DMS153 treated with DMSO at 0.1 percent for 48 hours (cell line): ENCODE measurements at regions not wholly inside any gene's neighbourhood (a gene's known extent, or its start where the extent isn't known, plus 50 kb on each side); places are given as distances from the start of the nearest gene placed in this dataset.

Source experiments
- DNase-seq: peaks from one replicate; lab custom pipeline; 2025; ENCODE audit not compliant: unreplicated experiment; lab: John Stamatoyannopoulos, UW

DNA sequence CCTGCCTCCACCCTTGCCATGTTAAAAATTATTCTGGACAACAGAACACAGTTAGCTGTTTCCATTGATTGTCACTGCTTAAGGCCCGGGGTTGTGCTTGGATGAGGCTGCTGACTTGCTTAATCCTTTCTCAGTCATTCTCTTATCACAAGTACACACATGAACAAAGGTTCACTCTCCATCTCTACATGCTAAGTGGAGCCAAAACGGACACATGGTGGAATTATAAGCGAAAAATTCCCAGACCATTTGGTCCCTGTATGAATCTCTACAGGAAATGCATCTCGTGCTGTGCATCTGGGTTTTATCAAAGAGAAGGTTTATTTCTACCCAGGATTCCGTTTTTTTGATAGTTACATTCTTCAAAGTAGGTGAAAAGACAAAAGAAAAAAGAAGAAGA, 177.5 kb upstream of the ETAA1 start:
- DNase-seq = no peak

GRCh38 chr2:67221266-67221665, 175.9 kb upstream of the ETAA1 start:
- no peak for DNase-seq

GRCh38 chr2:67225287-67225973, 171.7 kb upstream of the ETAA1 start:
- DNase-seq = no peak

- no peak for DNase-seq
Observed at GRCh38 chr2:67229706-67230105, 167.4 kb upstream of the ETAA1 start.

DNA sequence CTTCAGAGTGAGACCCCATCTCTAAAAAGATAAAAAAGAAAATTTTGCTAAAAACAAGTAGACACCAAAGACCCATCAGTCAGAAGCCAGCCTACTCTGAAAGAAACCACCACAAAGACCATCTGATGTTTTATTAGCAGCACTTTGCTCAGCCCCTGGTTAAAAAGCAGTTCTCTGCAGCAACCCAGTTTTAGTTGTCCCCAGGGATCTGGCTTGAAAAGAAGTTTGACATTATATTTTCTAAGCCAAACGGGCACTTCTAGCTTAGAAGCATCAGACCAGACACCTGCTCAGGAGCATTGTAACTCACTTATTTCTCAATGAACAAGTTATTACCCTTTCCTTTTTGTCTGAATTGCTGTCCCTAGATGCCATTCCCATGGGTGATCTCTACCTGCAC, 164.2 kb upstream of the ETAA1 start:
- DNase-seq = no peak

DNA sequence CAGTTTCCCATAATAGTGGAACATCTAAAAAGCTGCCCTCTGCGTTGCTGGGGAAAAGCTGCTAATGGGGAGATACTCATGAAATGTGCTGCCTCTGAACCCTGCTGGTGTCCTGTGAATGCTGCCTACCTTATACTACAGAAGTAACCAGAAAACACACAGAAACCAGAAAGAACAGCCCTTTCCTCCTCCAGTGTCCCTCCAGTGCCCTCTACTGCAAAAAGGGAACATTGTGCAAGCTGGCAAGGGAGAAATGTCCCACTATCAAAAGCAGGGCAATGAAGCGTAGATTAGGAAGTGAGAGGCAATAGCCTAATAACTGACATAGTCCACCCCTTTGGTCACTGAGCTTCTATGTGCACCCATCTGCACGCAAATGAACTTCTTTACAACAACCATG, 162.7 kb upstream of the ETAA1 start:
- no peak for DNase-seq

DNA sequence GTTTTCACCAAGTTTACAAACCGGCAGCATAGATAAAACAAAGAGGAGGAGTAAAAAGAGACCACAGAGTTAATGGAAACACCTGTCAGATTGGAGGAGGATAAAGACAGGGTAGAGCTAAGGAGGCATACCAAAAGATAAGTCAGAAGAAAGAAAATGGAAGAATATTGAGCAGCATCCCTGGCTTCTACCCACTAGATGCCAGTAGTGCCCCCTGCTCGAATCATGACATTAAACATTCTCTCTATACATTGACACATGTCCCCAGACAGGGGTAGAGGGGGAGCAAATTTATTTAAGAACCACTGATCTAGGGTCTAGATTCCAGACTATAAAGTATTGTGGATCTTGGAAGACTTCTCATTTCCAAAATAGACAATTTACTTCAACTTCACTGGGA, 159.8 kb upstream of the ETAA1 start:
- DNase-seq = no peak

DNA sequence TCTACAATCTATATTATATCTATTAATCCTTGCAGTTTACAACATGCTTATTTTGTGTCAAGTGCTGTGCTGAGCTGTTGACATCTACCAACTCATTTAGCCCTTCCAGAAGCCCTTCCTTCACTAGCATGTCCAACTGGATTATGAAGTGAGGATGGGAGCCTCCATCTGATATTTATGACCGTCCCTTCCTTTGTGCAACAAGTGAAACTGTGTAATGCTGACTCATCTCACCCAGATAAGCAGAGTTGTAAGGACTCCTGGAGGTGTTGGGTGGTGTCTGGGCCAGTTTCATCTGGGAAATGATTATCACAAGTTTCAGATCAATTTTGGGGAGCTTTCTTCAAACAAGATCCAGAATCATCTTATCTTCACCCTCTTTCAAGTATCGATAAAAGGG, 156.6 kb upstream of the ETAA1 start:
- no peak for DNase-seq

DNA sequence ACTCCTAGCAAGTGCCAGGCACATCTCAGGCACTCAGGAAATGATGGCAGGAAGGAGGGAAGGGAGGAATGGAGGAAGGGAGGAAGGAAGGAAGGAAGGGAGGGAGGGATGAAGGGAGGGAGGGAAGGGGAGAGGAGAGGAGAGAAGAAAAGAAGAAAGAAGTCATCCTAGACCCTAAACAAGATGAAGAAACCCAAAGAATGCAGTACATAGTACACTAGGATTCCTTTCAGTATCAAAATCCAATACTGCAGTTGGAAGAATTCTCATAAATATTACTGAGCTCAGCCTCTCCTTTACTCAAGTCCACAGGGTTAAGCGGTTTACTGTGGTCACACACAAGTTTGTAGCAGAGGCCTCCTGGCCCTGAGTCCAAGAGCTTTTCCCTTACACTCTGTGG, 155.7 kb upstream of the ETAA1 start:
- no peak for DNase-seq

DNA sequence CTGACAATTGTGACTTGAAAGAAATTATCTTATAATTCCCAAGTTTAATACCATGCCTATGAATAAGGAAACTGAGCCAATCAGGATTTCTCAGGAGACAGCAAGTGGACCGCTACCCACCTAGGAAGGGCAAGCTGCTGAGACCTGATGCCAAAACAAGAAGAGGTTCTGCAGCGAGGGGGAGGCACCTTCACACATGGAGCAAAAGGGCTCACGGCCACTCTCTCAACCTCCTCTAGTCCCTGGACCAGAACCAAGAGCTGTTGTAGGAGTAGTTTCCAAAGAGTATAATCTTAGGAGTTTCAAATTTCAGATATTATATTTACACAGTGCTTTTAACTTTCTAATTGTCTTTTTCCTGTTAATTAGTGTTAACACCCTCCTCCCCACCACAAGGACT, 154.7 kb upstream of the ETAA1 start:
- DNase-seq = no peak

DNA sequence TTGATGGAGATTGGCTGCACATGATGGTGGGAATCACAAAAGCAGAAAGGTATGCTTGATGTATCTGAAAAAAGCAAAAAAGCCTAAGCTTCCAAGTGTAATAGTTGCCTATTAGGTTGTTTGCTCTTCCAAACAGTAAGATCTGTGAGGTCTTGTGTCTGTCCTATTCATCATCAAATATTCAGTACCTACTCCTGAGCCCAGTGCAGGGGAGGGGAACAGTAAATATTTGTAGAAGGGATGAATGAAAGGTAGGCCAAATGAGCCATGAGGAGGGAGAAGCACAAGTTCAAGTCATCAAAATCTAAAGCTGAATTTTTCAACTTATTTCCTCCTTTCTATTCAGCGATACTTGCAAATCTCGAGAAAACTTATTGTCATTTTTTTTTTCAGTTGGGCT, 153.2 kb upstream of the ETAA1 start:
- no peak for DNase-seq

- DNase-seq = no peak
Observed at GRCh38 chr2:67246791-67247190, 150.3 kb upstream of the ETAA1 start.

DNA sequence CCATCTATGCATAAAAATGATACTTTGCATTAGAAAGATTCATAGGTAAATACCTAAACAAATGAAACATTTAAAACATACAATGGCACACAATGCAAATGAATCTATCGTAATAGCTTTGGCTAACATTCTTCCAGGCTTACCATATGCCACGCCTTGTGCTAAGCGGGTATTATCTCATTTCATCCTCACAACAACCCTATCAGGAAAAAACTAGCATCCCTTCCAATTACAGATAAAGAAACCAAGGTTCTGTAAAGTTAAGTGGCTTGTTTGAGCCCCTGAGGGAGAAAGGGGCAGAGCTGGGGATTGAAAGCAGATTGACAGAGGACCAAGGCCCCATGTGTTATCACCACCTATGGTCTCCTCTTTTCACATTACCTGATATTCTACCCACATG, 145.4 kb upstream of the ETAA1 start:
- no peak for DNase-seq

- peak; percentile 60 for DNase-seq
Observed at GRCh38 chr2:67255933-67256615, 141.1 kb upstream of the ETAA1 start.

GRCh38 chr2:67256892-67257291, 140.2 kb upstream of the ETAA1 start:
- no peak for DNase-seq

- DNase-seq = no peak
Observed at GRCh38 chr2:67258122-67258521, 139.0 kb upstream of the ETAA1 start.

DNA sequence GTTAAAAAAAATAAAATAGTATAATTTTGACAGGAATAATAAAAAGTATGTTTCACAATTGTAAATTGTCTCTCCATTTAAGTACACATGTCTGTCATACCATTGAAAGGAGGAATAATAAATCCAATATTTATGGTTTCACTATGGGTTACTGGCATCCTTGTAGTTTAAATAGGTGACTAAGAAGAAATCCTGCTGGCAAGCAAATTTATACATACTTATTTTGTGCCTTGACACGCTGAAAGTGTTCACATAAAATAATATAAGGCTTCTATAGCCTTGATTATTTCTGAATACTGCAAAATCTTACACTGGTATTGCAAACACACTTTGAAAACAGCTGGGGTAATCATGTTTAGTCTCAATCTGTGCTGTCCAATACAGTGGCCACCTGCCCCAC, 138.3 kb upstream of the ETAA1 start:
- DNase-seq = no peak

GRCh38 chr2:67259556-67260342, 137.4 kb upstream of the ETAA1 start:
- peak; percentile 28 for DNase-seq

DNA sequence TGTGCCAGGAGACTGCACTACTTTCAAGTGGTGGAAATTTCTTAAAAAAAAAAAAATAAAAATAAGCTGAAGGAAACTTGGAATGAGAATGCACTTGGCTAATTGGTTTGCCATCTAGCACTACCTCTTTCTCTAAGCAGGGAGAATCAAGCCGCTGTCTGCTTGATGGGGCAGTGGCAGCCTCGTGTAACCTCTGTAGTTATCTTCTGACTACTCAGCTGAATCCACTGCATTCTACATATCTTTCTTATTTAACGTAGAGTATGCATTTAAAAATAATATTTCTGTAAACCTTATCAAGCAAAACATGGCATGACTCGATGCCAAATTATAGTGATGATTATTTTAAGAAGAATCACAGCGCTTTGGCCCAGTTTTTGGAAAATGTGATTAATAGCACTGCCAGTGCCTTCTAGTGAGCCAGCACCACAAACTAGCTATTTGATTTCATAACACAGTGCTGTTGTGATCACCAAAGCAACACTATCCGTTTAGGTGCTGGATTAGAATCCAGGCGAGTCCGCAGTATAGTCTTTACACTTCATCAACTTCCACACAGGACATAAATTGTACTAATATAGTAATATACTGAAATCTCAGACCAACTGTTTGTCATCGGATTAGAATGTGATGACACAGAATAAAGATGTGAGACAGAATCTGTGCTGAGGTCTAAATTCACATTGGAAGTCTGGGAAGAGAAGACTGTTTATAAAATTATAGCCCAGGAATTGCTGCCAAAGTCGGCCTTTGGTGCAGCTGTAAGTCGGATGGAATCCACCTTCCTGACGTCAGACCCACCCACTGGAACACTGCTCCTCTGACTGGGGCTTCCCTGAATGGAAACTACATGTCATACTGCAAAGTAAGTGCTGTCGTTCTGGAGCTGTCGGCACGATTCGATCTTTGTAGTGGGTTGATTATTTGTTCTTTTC, 136.5 kb upstream of the ETAA1 start:
- no peak for DNase-seq

- no peak for DNase-seq
Observed at GRCh38 chr2:67267241-67267640, 129.9 kb upstream of the ETAA1 start.

- no peak for DNase-seq
Observed at GRCh38 chr2:67268797-67269196, 128.3 kb upstream of the ETAA1 start.
